Immature natural killer cell (primary cell): ENCODE measurements at regions not wholly inside any gene's neighbourhood (a gene's known extent, or its start where the extent isn't known, plus 50 kb on each side); places are given as distances from the start of the nearest gene placed in this dataset.

Source experiments
- DNase-seq, 3 donors: peaks; one replicate each; pipeline ENCODE4 v3.0.0; 2022; ENCODE audit warnings: mixed read lengths in 1 of 3
- H3K27ac Mint-ChIP-seq, 6 donors: one replicate each; pipeline ENCODE4 v1.8.0; 2020; ENCODE audit warnings: mixed read lengths in 6 of 6, mild to moderate bottlenecking in 5 of 6, inconsistent platforms in 4 of 6, moderate library complexity in 3 of 6
- H3K27me3 Mint-ChIP-seq, 3 donors: one replicate each; pipeline ENCODE4 v1.8.0; 2020 to 2021; ENCODE audit warnings: low read depth in 3 of 3, mild to moderate bottlenecking in 3 of 3, mixed read lengths in 3 of 3, moderate library complexity in 3 of 3, inconsistent platforms in 1 of 3
- H3K36me3 Mint-ChIP-seq, 3 donors: one replicate each; pipeline ENCODE4 v1.8.0; 2020; ENCODE audit warnings: mixed read lengths in 3 of 3, inconsistent platforms in 2 of 3, mild to moderate bottlenecking in 2 of 3
- H3K4me1 Mint-ChIP-seq, 2 donors: one replicate each; pipeline ENCODE4 v1.8.0; 2020; ENCODE audit warnings: inconsistent platforms in 2 of 2, mild to moderate bottlenecking in 2 of 2, mixed read lengths in 2 of 2, moderate library complexity in 1 of 2
- H3K4me3 Mint-ChIP-seq, 5 donors: one replicate each; pipeline ENCODE4 v1.8.0; 2020; ENCODE audit warnings: mild to moderate bottlenecking in 5 of 5, mixed read lengths in 5 of 5, inconsistent platforms in 3 of 5, moderate library complexity in 3 of 5
- H3K9me3 Mint-ChIP-seq, 6 donors: one replicate each; pipeline ENCODE4 v1.8.0; 2020; ENCODE audit warnings: mild to moderate bottlenecking in 6 of 6, mixed read lengths in 6 of 6, inconsistent platforms in 4 of 6, moderate library complexity in 3 of 6

DNA sequence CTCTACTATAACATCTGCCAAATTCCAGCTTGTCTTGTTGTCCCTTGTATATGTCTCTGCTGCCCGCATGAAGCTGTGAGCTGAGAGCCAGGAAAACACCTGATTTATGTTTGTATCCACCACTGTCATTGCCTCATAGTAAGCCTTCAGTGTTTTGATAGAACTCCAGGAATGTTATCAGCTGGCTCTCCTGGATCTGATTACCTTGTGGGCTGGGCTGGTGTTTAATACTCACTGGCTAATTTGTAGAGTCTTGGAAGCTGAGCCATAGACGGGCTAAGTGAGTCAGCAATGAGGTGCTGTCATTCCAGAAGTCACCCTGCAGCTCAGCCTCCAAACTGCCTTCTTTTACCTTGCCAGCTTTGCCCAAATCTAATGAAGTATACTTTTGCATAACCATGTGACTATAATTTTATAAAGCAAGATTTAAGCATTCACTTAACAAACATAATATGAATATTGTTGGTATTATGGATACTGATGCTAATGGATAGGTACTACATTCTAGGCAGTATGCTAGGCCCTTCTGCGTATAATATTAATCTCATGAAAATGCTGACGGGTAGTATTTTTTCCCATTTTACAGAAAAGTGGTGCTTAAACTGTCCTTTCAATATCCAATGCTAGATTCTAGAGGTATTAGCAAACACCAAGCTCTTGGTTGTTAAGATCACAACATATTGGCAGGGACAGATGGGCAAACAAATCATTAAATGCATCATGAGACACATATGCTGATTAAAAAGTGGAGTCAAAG is 62.7 kb upstream of the GATA6 start:
- Mint-ChIP-seq H3K27me3 (peaks cover 1 to 3% (median 1%) of the 10 kb centered on the region in 3 donors), H3K4me1 (peaks cover 14 to 18% of the 10 kb centered on the region in 2 donors), H3K4me3 (no peak overlapping the region), H3K9me3 (peaks cover 0 to 1% (median 0%) of the 10 kb centered on the region in 6 donors), H3K36me3 (no peaks in the 10 kb centered on the region), H3K27ac (no peak overlapping the region)
- no peak for DNase-seq

DNA sequence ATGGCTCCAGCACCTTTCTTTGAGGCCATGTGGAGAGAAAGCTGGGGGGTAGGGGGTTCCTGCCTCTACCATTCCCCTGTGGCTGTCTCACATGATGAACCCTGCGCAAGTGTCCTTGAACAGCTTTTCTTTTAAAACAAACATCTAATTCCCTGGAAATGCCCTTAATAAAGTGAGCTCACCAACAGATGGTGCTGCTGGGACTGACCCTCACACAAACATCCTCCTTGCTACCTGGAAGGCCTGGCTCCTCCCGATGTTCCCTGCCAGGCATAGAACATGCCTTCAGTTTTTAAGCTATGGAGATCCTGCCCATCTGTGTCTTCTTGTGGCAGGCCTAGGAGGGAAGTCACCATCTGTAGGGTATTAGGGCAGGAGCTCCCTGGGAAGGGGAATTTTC is 60.7 kb upstream of the GATA6 start:
- Mint-ChIP-seq H3K9me3 (peaks cover 0 to 1% (median 0%) of the 10 kb centered on the region in 6 donors), H3K4me1 (peaks cover 5 to 6% of the 10 kb centered on the region in 2 donors), H3K27me3 (peaks cover 0 to 5% (median 1%) of the 10 kb centered on the region in 3 donors), H3K4me3 (no peak overlapping the region), H3K36me3 (no peaks in the 10 kb centered on the region), H3K27ac (no peak overlapping the region)
- no peak for DNase-seq

DNA sequence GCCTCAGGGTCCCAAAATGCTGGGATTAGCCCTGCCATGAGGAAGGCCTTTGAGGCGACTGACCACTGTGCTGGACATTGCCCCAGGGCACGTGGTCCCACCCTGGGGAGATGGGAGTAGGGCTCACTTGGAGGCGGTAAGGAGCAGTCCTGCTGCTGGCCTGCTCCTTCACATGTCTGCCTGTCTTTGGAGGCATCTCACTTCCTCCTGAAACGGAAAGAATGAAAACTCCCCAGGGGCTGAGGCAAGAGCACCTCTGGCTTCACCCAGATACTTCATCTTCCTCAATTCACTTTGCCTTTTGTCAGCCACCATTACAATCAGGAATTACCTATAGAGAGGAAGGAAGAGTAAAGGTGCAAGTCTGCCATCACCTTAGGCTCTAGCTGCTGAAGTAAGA is 59.9 kb upstream of the GATA6 start:
- Mint-ChIP-seq H3K4me1 (no peaks in the 10 kb centered on the region), H3K4me3 (no peak overlapping the region), H3K27me3 (peaks cover 0 to 2% (median 1%) of the 10 kb centered on the region in 3 donors), H3K9me3 (no peaks in the 10 kb centered on the region), H3K36me3 (no peaks in the 10 kb centered on the region), H3K27ac (no peak overlapping the region)
- no peak for DNase-seq

DNA sequence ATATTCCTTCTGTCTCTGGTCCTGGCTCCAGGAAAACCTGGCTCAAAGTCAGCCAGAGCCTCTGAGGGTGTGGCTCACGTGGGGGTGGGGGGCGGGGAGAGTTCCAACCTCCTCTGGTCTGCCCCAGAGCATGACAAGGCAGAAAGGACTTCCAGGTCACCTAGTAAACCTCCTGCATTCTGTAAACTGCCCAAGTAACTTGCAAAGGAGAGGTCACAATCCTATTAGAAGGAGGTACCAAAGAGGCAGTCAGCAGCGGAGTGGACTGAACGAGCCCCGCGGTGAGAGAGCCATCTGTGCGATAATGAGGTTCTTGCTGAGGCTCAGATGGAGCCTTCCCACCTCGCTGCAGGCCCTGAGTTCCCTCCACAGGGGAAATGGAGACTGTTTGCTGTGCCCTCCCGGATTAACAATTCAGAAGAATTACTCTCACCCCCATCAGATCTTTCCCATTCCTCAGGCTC is 58.9 kb upstream of the GATA6 start:
- Mint-ChIP-seq H3K4me1 (no peaks in the 10 kb centered on the region), H3K4me3 (no peak overlapping the region), H3K27ac (no peak overlapping the region), H3K36me3 (no peaks in the 10 kb centered on the region), H3K27me3 (peaks cover 0 to 4% (median 3%) of the 10 kb centered on the region in 3 donors), H3K9me3 (no peaks in the 10 kb centered on the region)
- no peak for DNase-seq

DNA sequence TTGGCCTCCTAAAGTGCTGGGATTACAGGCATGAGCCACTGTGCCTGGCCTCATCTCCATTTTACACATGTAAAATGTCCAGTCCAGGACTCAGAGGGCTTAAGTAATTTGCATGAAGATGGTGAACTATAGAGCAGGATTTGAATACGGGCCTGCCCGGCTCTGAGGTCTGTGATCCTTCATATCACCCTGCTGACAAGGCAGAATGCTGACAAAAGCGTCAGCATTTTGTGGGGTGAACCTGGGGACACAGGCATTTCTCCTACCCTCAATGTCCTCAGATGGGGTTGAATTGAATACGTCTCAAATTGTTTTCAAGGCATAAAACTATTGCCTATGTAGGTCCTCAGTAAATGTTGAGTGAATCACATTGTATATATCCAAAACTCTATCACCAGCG is 57.2 kb upstream of the GATA6 start:
- no peak overlapping the region for H3K27ac Mint-ChIP-seq
- H3K27me3 Mint-ChIP-seq: peaks cover 0 to 9% (median 2%) of the 10 kb centered on the region in 3 donors
- no peaks in the 10 kb centered on the region for H3K9me3 Mint-ChIP-seq
- H3K4me1 Mint-ChIP-seq: no peaks in the 10 kb centered on the region
- no peak overlapping the region for H3K4me3 Mint-ChIP-seq
- no peaks in the 10 kb centered on the region for H3K36me3 Mint-ChIP-seq
- no peak for DNase-seq

DNA sequence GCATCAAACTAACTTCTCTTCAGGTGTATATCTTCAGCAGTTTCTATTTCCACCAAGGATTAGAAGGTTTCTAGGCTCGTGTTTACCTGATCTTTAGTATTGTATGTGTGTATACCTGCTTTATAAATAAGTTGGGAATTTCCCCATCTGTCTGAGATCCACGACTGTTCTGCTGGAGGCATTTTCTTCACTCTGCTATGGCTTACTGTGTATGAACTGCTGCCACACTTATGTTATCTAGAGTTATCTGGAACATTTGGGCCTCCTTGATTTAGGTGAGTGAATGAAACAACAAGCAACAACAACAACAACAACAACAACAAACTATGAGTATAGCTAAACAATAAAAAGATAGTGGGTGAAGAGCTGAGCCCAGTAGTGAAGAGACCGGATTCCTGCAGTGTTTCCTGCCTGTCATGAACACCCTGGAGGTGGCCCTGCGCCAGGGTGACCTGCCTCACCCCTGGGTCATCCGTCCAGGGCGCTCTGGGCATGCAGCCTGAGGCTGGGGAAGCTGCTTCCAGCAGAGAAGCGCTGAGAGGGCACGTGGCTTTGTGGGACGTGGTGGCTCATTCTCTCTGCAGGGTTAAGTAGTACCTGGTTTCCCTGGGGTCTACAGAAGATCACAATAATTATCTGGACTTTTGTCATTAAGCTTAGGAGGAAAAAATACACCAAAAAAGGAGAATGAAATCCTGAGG is 56.1 kb upstream of the GATA6 start:
- Mint-ChIP-seq H3K27ac (no peak overlapping the region), H3K4me3 (no peak overlapping the region), H3K9me3 (no peaks in the 10 kb centered on the region), H3K36me3 (no peaks in the 10 kb centered on the region), H3K4me1 (no peaks in the 10 kb centered on the region), H3K27me3 (peaks cover 0 to 9% (median 2%) of the 10 kb centered on the region in 3 donors)
- no peak for DNase-seq

DNA sequence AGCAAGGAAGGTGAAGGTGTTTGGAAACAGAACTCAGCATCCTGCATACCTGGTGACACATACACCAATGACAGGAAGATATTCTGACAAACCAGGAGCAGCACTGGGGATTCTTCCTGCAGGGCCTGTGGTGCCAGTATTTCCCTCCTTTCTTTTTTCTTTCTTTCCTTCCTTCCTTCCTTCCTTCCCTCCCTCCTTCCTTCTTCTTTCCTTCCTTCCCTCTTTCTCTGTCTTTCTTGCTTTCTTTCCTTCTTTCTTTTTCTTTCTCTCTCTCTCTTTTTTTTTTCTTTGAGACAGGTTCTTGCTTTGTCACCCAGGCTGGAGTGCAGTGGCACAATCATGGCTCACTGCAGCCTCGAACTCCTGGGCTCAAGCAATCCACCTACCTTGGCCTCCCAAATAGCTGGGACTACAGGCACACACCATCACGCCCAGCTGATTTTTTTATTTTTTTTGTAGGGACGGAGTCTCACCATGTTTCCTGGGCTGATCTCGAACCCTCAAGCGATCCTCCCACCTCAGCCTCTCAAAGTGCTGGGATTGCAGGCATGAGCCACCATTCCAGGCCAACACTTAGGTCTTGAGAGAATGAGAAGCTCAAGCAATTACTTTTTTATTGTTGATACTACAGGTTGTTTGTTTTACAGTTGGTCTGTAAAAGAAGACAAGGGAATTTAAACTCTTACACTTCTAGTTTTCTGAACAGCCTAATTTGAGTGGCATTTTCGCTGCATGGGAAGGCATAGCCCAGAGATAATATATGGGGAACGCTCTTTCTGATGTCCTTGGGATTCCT is 54.7 kb upstream of the GATA6 start:
- DNase-seq: no peak
- no peak overlapping the region for H3K27ac Mint-ChIP-seq
- no peaks in the 10 kb centered on the region for H3K36me3 Mint-ChIP-seq
- no peak overlapping the region for H3K4me3 Mint-ChIP-seq
- H3K27me3 Mint-ChIP-seq: peaks cover 0 to 11% (median 2%) of the 10 kb centered on the region in 3 donors
- H3K4me1 Mint-ChIP-seq: no peaks in the 10 kb centered on the region
- H3K9me3 Mint-ChIP-seq: no peaks in the 10 kb centered on the region

DNA sequence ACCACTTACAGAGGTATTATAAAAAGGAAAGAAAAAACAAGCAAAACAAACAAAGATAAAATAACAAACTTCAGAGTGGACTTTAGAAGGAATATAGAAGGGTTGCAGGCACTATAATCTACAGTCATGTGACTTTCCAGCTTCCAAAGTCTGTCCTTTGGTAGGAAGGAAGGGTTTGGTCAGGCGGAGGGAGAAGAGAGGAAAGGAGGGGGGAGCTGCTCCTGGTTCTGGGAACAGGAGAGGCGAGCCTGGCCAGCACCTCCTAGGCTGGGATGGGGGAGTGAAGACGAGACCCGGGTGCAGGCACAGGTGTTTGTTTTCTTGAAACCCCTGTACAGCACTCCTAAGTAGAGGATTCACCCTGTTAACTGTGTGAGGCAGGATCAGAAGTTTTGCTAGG is 53.8 kb upstream of the GATA6 start:
- H3K4me3 Mint-ChIP-seq: no peak overlapping the region
- DNase-seq: no peak
- H3K27ac Mint-ChIP-seq: no peak overlapping the region
- H3K36me3 Mint-ChIP-seq: no peaks in the 10 kb centered on the region
- H3K27me3 Mint-ChIP-seq: peaks cover 0 to 11% (median 2%) of the 10 kb centered on the region in 3 donors
- H3K4me1 Mint-ChIP-seq: no peaks in the 10 kb centered on the region
- H3K9me3 Mint-ChIP-seq: no peaks in the 10 kb centered on the region
